Renal cortex interstitium (tissue), 11 donors: ENCODE measurements at regions not wholly inside any gene's neighbourhood (a gene's known extent, or its start where the extent isn't known, plus 50 kb on each side); places are given as distances from the start of the nearest gene placed in this dataset.
"Not testable (repeated sequence)": the region's sequence is repeated elsewhere in the genome, so short reads cannot be mapped to it uniquely, and the experiment has no call there.

Source experiments
- DNase-seq, 11 donors: peaks; one replicate each; pipeline ENCODE4 v3.0.0-alpha.2; 2013; ENCODE audit warnings: low read depth in 9 of 11, low spot score in 4 of 11; ENCODE audit errors: extremely low read depth in 1 of 11

DNA sequence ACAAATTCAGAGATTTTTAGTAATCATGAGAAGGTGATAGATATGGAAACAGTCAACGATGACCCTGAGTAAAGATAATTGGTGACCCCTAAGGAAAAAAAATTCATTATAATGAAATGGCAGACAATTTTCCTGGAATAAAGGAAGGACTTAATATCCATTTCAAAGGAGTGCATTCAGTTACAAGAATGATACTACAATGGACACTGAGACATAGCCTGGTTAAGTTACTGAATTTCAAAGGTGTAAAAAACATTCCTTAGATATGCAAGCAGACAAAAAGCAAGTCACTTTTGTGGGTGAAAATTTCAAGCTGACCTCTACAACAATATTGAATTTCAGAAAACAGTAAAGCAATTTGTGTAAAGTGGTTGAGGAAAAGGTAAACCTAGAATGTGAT lies 1012.5 kb upstream of the SEMA6A start:
- no peak for DNase-seq

DNA sequence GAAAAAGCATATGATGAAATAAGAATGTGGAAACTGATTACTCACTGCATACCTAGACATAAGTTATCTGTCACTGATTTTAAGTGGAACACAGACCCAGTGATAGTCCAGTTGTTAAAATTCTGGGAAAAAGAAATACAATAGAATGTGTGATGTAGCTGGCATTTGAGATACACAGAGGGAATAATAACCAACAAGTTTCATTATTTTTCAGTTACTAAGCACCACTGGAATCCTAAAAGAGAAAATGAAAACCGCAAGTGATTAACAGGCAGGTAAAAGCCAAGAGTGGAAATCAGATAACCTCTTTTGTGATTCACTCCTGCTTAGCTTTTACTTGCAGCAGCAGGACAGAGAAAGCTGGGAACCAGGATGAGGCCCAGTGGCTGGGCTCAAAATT lies 994.0 kb upstream of the SEMA6A start:
- DNase-seq = no peak

GRCh38 chr5:117568126-117568525 lies 993.5 kb upstream of the SEMA6A start:
- DNase-seq = no peak

DNA sequence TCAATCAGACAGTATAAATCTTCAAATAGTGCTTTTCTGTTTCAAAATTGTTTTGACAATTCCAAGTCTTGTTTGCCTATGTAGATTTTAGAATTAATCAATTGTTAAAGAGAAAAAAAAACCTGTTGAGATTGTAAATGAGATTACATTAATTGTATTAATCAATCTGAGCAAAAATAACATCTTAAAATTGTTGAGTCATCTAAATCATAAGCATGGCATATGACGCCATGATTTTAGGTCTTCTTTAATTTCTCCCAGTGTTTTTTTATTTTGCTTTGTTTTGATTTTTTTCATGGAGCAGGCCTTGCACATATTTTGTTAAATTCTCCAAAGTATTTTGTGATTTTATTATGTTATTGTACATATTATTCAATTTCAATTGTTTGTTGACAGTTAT lies 988.0 kb upstream of the SEMA6A start:
- no peak for DNase-seq

GRCh38 chr5:117561531-117561930 lies 986.9 kb upstream of the SEMA6A start:
- DNase-seq = no peak

GRCh38 chr5:117559005-117559844 lies 984.6 kb upstream of the SEMA6A start:
- no peak for DNase-seq

GRCh38 chr5:117551236-117551635 lies 976.6 kb upstream of the SEMA6A start:
- DNase-seq = no peak

- DNase-seq = no peak
Observed at GRCh38 chr5:117547192-117547591, 972.6 kb upstream of the SEMA6A start.

DNA sequence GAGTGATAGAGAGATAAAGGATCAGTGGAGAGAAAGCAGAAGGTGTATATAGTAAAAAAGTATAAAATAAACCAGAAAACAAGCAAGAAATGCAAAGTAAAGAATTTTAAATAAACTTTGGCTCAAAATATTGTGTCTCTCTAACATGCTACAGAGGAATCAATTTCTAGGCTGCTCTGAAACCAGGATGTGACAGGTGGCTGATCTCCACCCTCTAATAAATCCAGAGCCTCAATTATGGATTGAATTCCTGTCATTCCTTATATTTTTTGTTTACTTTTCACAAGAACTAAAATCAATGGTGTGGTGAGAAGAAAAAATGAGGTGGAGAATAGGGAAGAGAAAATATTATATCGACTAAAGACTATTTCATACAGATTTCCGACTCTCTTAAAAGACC lies 965.1 kb upstream of the SEMA6A start:
- no peak for DNase-seq

- no peak for DNase-seq
Observed at GRCh38 chr5:117533792-117534191, 959.2 kb upstream of the SEMA6A start.

DNA sequence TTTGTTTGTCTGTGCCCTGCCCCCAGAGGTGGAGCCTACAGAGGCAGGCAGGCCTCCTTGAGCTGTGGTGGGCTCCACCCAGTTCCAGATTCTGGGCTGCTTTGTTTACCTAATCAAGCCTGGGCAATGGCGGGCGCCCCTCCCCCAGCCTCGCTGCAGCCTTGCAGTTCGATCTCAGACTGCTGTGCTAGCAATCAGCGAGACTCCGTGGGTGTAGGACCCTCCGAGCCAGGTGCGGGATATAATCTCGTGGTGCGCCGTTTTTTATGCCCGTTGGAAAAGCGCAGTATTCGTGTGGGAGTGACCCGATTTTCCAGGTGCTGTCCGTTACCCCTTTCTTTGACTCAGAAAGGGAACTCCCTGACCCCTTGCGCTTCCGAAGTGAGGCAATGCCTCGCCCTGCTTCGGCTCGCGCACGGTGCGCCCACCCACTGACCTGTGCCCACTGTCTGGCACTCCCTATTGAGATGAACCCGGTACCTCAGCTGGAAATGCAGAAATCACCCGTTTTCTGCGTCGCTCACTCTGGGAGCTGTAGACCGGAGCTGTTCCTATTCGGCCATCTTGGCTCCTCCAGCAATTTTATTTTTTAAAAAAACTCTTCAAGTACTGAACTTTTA lies 958.5 kb upstream of the SEMA6A start:
- not testable (repeated sequence) for DNase-seq

DNA sequence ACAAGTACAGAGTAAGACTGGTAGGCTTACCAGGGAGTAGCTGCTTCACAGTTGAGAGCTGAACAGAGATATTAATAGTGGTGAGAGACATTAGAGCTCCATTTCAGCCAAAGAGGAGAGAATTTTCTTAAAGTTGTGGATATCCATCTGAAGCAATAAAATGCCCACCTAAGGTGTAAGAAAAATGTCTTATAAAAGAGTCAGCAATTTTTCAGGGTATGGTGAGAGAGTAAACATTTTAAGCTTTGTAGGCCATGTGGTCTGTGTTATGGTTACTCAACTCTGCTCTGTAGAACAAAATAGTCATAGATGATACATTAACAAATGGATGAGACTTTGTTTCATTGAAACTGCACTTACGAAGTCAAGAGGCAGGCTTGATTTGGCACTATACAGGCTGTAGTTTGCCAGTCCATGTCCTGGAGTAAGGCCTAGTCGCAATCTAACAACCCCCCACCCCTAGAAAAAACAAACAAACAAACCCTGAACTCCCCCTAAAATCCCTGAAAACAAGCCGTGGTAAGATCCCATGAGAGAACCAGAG lies 945.4 kb upstream of the SEMA6A start:
- no peak for DNase-seq

GRCh38 chr5:117504305-117504704 lies 929.7 kb upstream of the SEMA6A start:
- no peak for DNase-seq

GRCh38 chr5:117497601-117498000 lies 923.0 kb upstream of the SEMA6A start:
- DNase-seq = no peak

DNA sequence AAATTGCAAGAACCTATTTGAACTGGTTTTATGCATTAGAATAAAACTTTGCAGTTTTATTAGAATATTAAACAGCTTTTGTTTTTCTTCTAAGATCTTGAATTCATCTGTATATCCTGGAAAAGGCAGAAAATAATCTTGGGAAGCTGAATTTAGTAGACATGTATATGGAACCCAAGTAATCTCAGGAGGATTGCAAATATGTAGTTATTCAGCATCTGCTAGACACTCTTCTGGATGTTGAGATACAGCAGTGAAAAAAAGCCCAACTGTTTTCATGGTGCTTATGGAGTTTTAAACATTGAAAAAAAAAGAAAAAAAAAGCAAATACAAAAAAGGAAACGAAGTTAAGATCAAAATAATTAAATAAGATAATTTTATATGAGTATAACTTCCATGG lies 922.2 kb upstream of the SEMA6A start:
- no peak for DNase-seq

DNA sequence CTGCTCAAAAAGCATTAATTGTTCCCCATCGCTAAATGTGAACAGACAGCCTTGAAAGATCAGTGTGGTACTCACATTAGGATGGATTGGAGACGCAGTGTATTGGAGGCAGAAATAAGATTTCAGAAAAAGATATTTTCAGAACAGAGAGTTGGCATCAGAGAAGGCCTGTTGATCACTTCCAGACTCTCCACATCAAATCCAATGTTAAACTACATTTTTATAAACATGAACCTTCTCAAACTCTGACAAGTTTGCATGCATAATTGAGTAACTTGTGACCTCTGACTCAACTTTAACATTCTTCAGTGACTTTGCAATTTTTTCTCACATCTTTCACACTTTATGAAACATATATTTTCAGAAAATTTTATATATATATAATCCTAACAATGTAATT lies 919.6 kb upstream of the SEMA6A start:
- no peak for DNase-seq

DNA sequence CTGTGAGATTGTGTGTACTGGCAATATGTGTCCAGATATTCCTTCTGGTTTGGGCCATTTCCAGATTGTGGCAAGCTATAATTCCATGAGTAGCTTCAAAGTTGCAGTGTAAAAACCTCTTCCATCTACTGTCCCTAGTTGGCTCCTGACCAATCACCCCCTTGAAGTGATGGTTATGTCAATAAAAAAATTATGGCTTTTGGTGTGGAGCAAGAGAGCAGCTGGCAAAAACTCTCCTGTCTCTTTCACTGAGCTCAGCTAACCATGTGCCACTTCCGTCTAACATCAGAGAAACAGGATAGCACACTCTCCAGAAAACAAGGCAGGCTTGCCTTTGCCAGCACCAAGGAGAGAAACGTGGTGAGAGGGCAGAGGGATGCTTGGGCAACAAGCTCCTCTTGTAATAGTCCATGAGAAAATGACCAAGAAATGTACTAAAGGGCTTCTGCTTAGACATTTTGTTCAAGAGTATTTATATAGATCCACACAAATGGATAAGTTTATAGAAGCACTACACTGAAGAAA lies 914.4 kb upstream of the SEMA6A start:
- no peak for DNase-seq

DNA sequence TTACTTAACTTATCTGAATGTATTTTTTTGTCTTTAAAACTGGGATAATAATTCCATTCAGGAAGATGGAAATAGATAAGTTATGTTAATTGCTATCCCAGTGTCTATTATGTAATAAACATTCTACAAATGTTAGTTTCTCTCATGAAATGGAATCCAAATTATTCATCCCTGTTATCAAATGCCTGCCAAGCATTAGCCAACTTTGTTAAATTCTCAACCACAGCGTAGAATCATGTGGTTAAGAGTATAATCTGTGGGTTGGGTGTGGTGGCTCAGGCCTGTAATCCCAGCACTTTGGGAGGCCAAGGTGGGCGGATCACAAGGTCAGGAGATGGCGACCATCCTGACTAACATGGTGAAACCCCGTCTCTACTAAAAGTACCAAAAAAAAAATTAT lies 912.9 kb upstream of the SEMA6A start:
- no peak for DNase-seq

GRCh38 chr5:117486879-117487391 lies 912.3 kb upstream of the SEMA6A start:
- peak in 5 of 11 donors; percentile 10 to 39 (median 15) for DNase-seq

DNA sequence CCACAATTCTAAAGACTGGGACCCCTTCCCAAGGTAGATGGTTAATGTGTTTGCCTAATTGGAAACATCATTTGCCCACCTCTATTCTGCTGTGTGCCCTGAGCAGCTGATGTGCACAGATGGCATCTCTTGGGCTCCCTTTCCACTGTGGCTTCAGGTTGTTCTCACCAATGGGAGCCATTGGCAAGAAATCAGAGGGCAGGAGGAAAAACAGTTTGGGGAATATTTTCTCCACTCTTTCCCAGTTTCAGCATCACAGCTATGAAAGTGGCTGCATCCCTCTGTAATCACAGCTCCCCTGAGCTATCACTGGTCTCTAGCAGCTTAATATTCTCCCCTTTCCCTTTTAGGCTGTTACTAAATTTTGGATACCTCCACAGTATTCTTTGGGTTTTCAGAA lies 911.6 kb upstream of the SEMA6A start:
- no peak for DNase-seq
